H1 (cell line): ENCODE measurements at regions not wholly inside any gene's neighbourhood (a gene's known extent, or its start where the extent isn't known, plus 50 kb on each side); places are given as distances from the start of the nearest gene placed in this dataset.

Experiments
- CTCF ChIA-PET: fragments of 300-600 bp; sonication (Branson Sonifier 250); formaldehyde crosslinking; loops from one replicate; lab custom pipeline; 2021; ENCODE audit not compliant: partially characterized antibody; lab: Charles Lee
- POLR2A ChIA-PET: fragments of 300-600 bp; sonication (Branson Sonifier 250); formaldehyde crosslinking; loops from one replicate; lab custom pipeline; 2021; ENCODE audit warnings: inconsistent platforms; ENCODE audit not compliant: partially characterized antibody; lab: Charles Lee
- DNase-seq, 2 experiments: peaks; one replicate each; pipeline versions ENCODE4 v3.0.0 to v3.0.0-alpha.2; 2010 to 2022; ENCODE audit warnings: low spot score in 2 of 2, low read depth in 1 of 2, mixed read lengths in 1 of 2
- FAIRE-seq: peaks from 2 replicates; lab custom pipeline; 2011; peaks lifted over from hg19 to GRCh38; lab: Jason Lieb, UNC
- H2AFZ ChIP-seq: 2 replicates; pipeline ENCODE4 v1.8.1; 2012; ENCODE audit warnings: low read length, inconsistent platforms
- H2AK5ac ChIP-seq: 2 replicates; pipeline ENCODE4 v1.6.1; 2013; ENCODE audit warnings: low read depth, low read length
- H2BK120ac ChIP-seq: replicated peaks from 2 replicates; pipeline ENCODE3; 2013; ENCODE audit warnings: low read depth, low read length, inconsistent platforms
- H2BK12ac ChIP-seq: 2 replicates; pipeline ENCODE4 v1.6.1; 2013; ENCODE audit warnings: low read depth, low read length
- H2BK15ac ChIP-seq: 2 replicates; pipeline ENCODE4 v1.6.1; 2013; ENCODE audit warnings: low read length
- H2BK20ac ChIP-seq: 2 replicates; pipeline ENCODE4 v1.6.1; 2013; ENCODE audit warnings: low read length
- H2BK5ac ChIP-seq: 2 replicates; pipeline ENCODE4 v1.6.1; 2013; ENCODE audit warnings: low read depth, low read length
- H3K14ac ChIP-seq: 2 replicates; pipeline ENCODE4 v1.6.1; 2013; ENCODE audit warnings: inconsistent platforms; ENCODE audit not compliant: insufficient read length
- H3K18ac ChIP-seq: 2 replicates; pipeline ENCODE4 v1.6.1; 2013; ENCODE audit warnings: low read length; ENCODE audit errors: extremely low read depth
- H3K23ac ChIP-seq: 2 replicates; pipeline ENCODE4 v1.6.1; 2013; ENCODE audit warnings: inconsistent platforms; ENCODE audit not compliant: insufficient read length
- H3K23me2 ChIP-seq: 2 replicates; pipeline ENCODE4 v1.6.1; 2013; ENCODE audit warnings: low read depth, low read length
- H3K27ac ChIP-seq: 2 replicates; pipeline ENCODE4 v1.6.1; 2011; ENCODE audit warnings: low read depth, low read length, inconsistent platforms
- H3K27me3 ChIP-seq, 4 experiments: replicated peaks in 1 of 4; 1 replicate in 1 of 4; 2 replicates in 3 of 4; pipeline versions ENCODE4 v1.6.1 to v1.8.1; 2011 to 2013; ENCODE audit warnings: low read length in 3 of 4, mild to moderate bottlenecking in 3 of 4, inconsistent platforms in 2 of 4, mixed read lengths in 2 of 4, moderate library complexity in 1 of 4; ENCODE audit not compliant: control insufficient read depth in 3 of 4, insufficient read depth in 3 of 4; ENCODE audit errors: extremely low read depth in 1 of 4
- H3K36me3 ChIP-seq, 4 experiments: 2 replicates each; pipeline versions ENCODE4 v1.6.1 to v1.8.1; 2011 to 2013; ENCODE audit warnings: mild to moderate bottlenecking in 4 of 4, low read length in 3 of 4, moderate library complexity in 2 of 4, control low read depth in 1 of 4, inconsistent platforms in 1 of 4; ENCODE audit not compliant: insufficient read depth in 4 of 4, control insufficient read depth in 2 of 4
- H3K4ac ChIP-seq: replicated peaks from 2 replicates; pipeline ENCODE3; 2013; ENCODE audit warnings: low read length, low read depth, mixed read lengths, inconsistent platforms; ENCODE audit not compliant: insufficient read length
- H3K4me1 ChIP-seq, 4 experiments: replicated peaks in 1 of 4; 1 replicate in 1 of 4; 2 replicates in 3 of 4; pipeline versions ENCODE4 v1.6.1 to v1.8.1; 2011 to 2013; ENCODE audit warnings: low read length in 3 of 4, inconsistent platforms in 2 of 4, mixed read lengths in 1 of 4; ENCODE audit not compliant: insufficient read depth in 4 of 4, control insufficient read depth in 3 of 4
- H3K4me2 ChIP-seq, 2 experiments: 2 replicates each; pipeline versions ENCODE4 v1.6.1 to v1.8.1; 2011 to 2013; ENCODE audit warnings: low read depth in 2 of 2, low read length in 2 of 2, control low read depth in 1 of 2, inconsistent platforms in 1 of 2, mild to moderate bottlenecking in 1 of 2; ENCODE audit not compliant: insufficient read depth in 1 of 2
- H3K4me3 ChIP-seq, 4 experiments: fragments of 200-600, 300-600 bp in 1 of 4; sonication (generic), shearing (Covaris generic), sonication (Bioruptor Twin) in 1 of 4; 2 replicates each; pipeline versions ENCODE4 v1.5.1 to v1.8.1; 2011 to 2016; ENCODE audit warnings: low read length in 4 of 4, low read depth in 3 of 4, control low read depth in 2 of 4, inconsistent platforms in 2 of 4, mild to moderate bottlenecking in 2 of 4, mixed read lengths in 1 of 4, moderate library complexity in 1 of 4; ENCODE audit not compliant: insufficient read depth in 2 of 4; ENCODE audit errors: extremely low read depth in 1 of 4
- H3K56ac ChIP-seq: replicated peaks from 2 replicates; pipeline ENCODE3; 2013; ENCODE audit warnings: low read depth, mild to moderate bottlenecking, mixed read lengths, low read length, inconsistent platforms; ENCODE audit not compliant: insufficient read length
- H3K79me1 ChIP-seq: 2 replicates; pipeline ENCODE4 v1.6.1; 2013; ENCODE audit warnings: low read depth, low read length, control low read depth
- H3K79me2 ChIP-seq, 2 experiments: 2 replicates each; pipeline versions ENCODE4 v1.6.1 to v1.8.1; 2012 to 2013; ENCODE audit warnings: low read length in 2 of 2, mild to moderate bottlenecking in 2 of 2, inconsistent platforms in 1 of 2; ENCODE audit not compliant: insufficient read depth in 2 of 2, control insufficient read depth in 1 of 2
- H3K9ac ChIP-seq, 4 experiments: replicated peaks in 1 of 4; 1 replicate in 1 of 4; 2 replicates in 3 of 4; pipeline versions ENCODE4 v1.6.1 to v1.8.1; 2011 to 2013; ENCODE audit warnings: low read depth in 3 of 4, low read length in 3 of 4, control low read depth in 2 of 4, mild to moderate bottlenecking in 2 of 4, moderate library complexity in 2 of 4, inconsistent platforms in 1 of 4; ENCODE audit errors: extremely low read depth in 1 of 4
- H3K9me3 ChIP-seq, 2 experiments: 2 replicates each; pipeline versions ENCODE4 v1.6.1 to v1.8.1; 2012 to 2013; ENCODE audit warnings: mild to moderate bottlenecking in 2 of 2, moderate library complexity in 2 of 2, control low read depth in 1 of 2, inconsistent platforms in 1 of 2, low read depth in 1 of 2, low read length in 1 of 2, mixed read lengths in 1 of 2; ENCODE audit not compliant: insufficient read depth in 2 of 2
- H4K20me1 ChIP-seq, 2 experiments: replicated peaks in 1 of 2; 2 replicates each; pipeline versions ENCODE3 to v1.8.1; 2011 to 2013; ENCODE audit warnings: inconsistent platforms in 2 of 2, low read length in 2 of 2, mild to moderate bottlenecking in 1 of 2; ENCODE audit not compliant: insufficient read depth in 2 of 2, control insufficient read depth in 1 of 2
- H4K5ac ChIP-seq: 2 replicates; pipeline ENCODE4 v1.6.1; 2013; ENCODE audit warnings: low read length, low read depth, mixed read lengths, inconsistent platforms; ENCODE audit not compliant: insufficient read length
- H4K8ac ChIP-seq: 2 replicates; pipeline ENCODE4 v1.8.0; 2013; ENCODE audit warnings: mild to moderate bottlenecking, moderate library complexity, low read length, inconsistent platforms; ENCODE audit not compliant: insufficient read depth; ENCODE audit errors: extremely low read depth
- H4K91ac ChIP-seq: replicated peaks from 2 replicates; pipeline ENCODE3; 2013; ENCODE audit warnings: low read length, mixed read lengths, inconsistent platforms; ENCODE audit not compliant: insufficient read length
- ASH2L ChIP-seq: fragments of 200-600, 300-600 bp; sonication (generic); IDR thresholded peaks from one replicate; pipeline ENCODE4 v1.7.1; 2017; ENCODE audit warnings: low read length
- BRCA1 ChIP-seq: IDR thresholded peaks from 2 replicates; pipeline ENCODE4 v1.6.1; 2012; ENCODE audit warnings: low read depth, low read length, improper control_type of control experiment
- CHD1 ChIP-seq: IDR thresholded peaks from 2 replicates; pipeline ENCODE4 v1.6.1; 2012; ENCODE audit warnings: low read depth, low read length, improper control_type of control experiment
- HDAC2 ChIP-seq, 2 experiments: fragments of 300-600 bp in 1 of 2; sonication (generic) in 1 of 2; IDR thresholded peaks; 2 replicates each; pipeline ENCODE4 v1.6.1; 2011 to 2012; ENCODE audit warnings: low read depth in 2 of 2, low read length in 2 of 2, mild to moderate bottlenecking in 2 of 2, moderate library complexity in 2 of 2, borderline replicate concordance in 1 of 2, inconsistent platforms in 1 of 2
- SP2 ChIP-seq: IDR thresholded peaks from 2 replicates; pipeline ENCODE4 v1.6.1; 2012; ENCODE audit warnings: mild to moderate bottlenecking, low read length, inconsistent platforms
- ZNF274 ChIP-seq: IDR thresholded peaks from 2 replicates; pipeline ENCODE4 v1.7.0; 2012; ENCODE audit warnings: low read length, borderline replicate concordance; ENCODE audit errors: extremely low read depth
- WGBS, 2 experiments: shearing (Covaris generic) in 1 of 2; methylation state at CpG; one replicate each; pipeline versions ENCODE4 v1.1.6 to v1.1.7; 2013 to 2015; ENCODE audit warnings: low lambda C conversion rate in 2 of 2, mixed read lengths in 2 of 2, inconsistent platforms in 1 of 2, low coverage in 1 of 2, missing lambda C conversion rate in 1 of 2; ENCODE audit not compliant: insufficient replicate concordance in 2 of 2, insufficient coverage in 1 of 2, insufficient read length in 1 of 2; ENCODE audit errors: extremely low coverage in 1 of 2, missing lambda C conversion rate in 1 of 2; 5-methylcytosine and 5-hydroxymethylcytosine counted together
- TF ChIP-seq, protein P1 (sequence below): IDR thresholded peaks from 2 replicates; pipeline ENCODE4 v1.6.1; 2012; ENCODE audit warnings: low read length, inconsistent platforms
- TF ChIP-seq, protein P2 (sequence below), 3 experiments: IDR thresholded peaks; 1 replicate in 2 of 3; 2 replicates in 1 of 3; pipeline versions ENCODE4 v1.5.1 to v1.6.1; 2011; ENCODE audit warnings: low read length in 3 of 3, mild to moderate bottlenecking in 3 of 3, inconsistent platforms in 2 of 3, low read depth in 1 of 3, moderate library complexity in 1 of 3; ENCODE audit not compliant: insufficient read depth in 1 of 3; ENCODE audit errors: control extremely low read depth in 1 of 3

DNA sequence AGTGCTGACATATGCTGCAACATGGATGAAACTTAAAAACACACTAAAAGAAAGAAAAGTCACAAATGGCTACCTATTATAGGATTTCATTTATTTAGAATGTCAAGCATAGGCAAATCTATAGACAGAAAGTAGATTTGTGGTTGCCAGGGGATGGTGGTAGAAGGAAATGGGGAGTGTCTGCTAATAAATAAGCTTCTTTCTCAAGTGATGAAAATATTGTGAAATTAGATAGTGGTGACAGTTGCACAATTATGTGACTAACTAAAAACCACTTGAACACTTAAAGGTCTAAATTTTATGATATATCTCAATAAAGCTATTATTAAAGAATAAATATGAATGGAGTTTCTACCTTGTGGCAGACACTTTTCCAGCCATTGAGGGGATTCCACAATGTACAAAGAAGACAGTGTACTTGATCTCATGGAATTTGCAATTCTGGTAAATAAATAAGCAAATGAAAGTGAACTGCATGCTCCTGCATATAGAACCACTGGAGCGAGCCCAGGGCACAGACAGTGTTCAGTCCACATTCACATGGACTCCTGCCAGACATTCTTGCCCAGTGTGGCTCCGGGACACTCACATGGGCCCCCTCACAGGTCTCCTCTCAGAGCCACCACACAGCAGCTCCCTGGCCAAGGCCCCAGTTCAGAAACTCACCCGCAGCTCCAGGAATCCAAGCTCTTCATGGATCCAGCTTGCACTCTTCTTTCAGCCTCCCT, 107.1 kb upstream of the ARID2 start:
- TF ChIP-seq, protein P1, sequence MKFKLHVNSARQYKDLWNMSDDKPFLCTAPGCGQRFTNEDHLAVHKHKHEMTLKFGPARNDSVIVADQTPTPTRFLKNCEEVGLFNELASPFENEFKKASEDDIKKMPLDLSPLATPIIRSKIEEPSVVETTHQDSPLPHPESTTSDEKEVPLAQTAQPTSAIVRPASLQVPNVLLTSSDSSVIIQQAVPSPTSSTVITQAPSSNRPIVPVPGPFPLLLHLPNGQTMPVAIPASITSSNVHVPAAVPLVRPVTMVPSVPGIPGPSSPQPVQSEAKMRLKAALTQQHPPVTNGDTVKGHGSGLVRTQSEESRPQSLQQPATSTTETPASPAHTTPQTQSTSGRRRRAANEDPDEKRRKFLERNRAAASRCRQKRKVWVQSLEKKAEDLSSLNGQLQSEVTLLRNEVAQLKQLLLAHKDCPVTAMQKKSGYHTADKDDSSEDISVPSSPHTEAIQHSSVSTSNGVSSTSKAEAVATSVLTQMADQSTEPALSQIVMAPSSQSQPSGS: no peak
- TF ChIP-seq, protein P2, sequence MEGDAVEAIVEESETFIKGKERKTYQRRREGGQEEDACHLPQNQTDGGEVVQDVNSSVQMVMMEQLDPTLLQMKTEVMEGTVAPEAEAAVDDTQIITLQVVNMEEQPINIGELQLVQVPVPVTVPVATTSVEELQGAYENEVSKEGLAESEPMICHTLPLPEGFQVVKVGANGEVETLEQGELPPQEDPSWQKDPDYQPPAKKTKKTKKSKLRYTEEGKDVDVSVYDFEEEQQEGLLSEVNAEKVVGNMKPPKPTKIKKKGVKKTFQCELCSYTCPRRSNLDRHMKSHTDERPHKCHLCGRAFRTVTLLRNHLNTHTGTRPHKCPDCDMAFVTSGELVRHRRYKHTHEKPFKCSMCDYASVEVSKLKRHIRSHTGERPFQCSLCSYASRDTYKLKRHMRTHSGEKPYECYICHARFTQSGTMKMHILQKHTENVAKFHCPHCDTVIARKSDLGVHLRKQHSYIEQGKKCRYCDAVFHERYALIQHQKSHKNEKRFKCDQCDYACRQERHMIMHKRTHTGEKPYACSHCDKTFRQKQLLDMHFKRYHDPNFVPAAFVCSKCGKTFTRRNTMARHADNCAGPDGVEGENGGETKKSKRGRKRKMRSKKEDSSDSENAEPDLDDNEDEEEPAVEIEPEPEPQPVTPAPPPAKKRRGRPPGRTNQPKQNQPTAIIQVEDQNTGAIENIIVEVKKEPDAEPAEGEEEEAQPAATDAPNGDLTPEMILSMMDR (IDR thresholded peaks at IDR 0.05; ENCODE audit: control extremely low read depth in 1 of 3, insufficient read depth in 1 of 3, low read depth in 1 of 3, low read length in 3 of 3): no peak
- TF ChIP-seq SP2: no peak
- no peak for TF ChIP-seq BRCA1
- TF ChIP-seq ASH2L: no peak
- TF ChIP-seq ZNF274: no peak
- TF ChIP-seq CHD1: no peak
- TF ChIP-seq HDAC2 (IDR thresholded peaks at IDR 0.05; ENCODE audit: borderline replicate concordance in 1 of 2, low read depth in 2 of 2, low read length in 2 of 2): no peak
- ChIA-PET CTCF (interaction anchor here (1.0 to 1.8 kb wide), 2 partner anchors 10 to 76 kb away, joined by 3 to 8 read pairs; no protein-coding TSS in a partner anchor), POLR2A (interaction anchor here (1.7 kb wide), 1 partner anchor 67 kb away, joined by 3 read pairs; no protein-coding TSS in a partner anchor)
- Histone ChIP-seq H2BK5ac (no peak overlapping the region), H4K20me1 (no peaks in the 10 kb centered on the region), H3K23me2 (no peaks in the 10 kb centered on the region), H3K27me3 (no peaks in the 10 kb centered on the region), H3K9ac (no peak overlapping the region), H4K8ac (peak overlapping the region; percentile 77; the same call in 1 of the 2 replicates), H3K36me3 (no peaks in the 10 kb centered on the region), H3K9me3 (no peaks in the 10 kb centered on the region), H2BK15ac (no peak overlapping the region), H3K27ac (no peak overlapping the region), H3K18ac (no peak overlapping the region), H2AK5ac (no peak overlapping the region), H3K79me1 (no peaks in the 10 kb centered on the region), H2BK20ac (no peak overlapping the region), H4K5ac (no peak overlapping the region), H2BK120ac (no peak overlapping the region), H3K4me3 (no peak overlapping the region), H2BK12ac (no peak overlapping the region), H4K91ac (no peak overlapping the region), H3K4ac (no peak overlapping the region), H3K4me2 (no peak overlapping the region), H3K79me2 (no peaks in the 10 kb centered on the region), H3K56ac (no peak overlapping the region), H3K4me1 (no peaks in the 10 kb centered on the region; a peak in 1 of 7 replicates), H2AFZ (no peak overlapping the region), H3K14ac (no peak overlapping the region), H3K23ac (no peak overlapping the region)
- WGBS, 2 experiments: 97% methylated on average over 3 of the region's 3 CpGs; no CpG with 5 or more reads in 1 of the 2 experiments
- FAIRE-seq (no peak), DNase-seq (no peak)
